ENCODE measurements at regions not wholly inside any gene's neighbourhood (a gene's known extent, or its start where the extent isn't known, plus 50 kb on each side); places are given as distances from the start of the nearest gene placed in this dataset.

GRCh38 chr11:27248576-27249509 lies 114.2 kb downstream of the CCDC34 start:
- H3K27ac Mint-ChIP-seq = no peak overlapping the region
- no peaks in the 10 kb centered on the region for H3K36me3 Mint-ChIP-seq
- H3K9me3 Mint-ChIP-seq = no peaks in the 10 kb centered on the region
- ATAC-seq = no peak
- DNase-seq (ENCODE audit: low spot score in 2 of 2) = no peak

GRCh38 chr11:27247660-27248059 lies 115.4 kb downstream of the CCDC34 start:
- DNase-seq (ENCODE audit: low spot score in 2 of 2) (no peak), ATAC-seq (no peak)
- Mint-ChIP-seq H3K27ac (no peak overlapping the region), H3K9me3 (no peaks in the 10 kb centered on the region), H3K36me3 (no peaks in the 10 kb centered on the region)

- ATAC-seq (no peak), DNase-seq (ENCODE audit: low spot score in 2 of 2) (no peak)
- H3K27ac Mint-ChIP-seq = no peak overlapping the region
- no peaks in the 10 kb centered on the region for H3K9me3 Mint-ChIP-seq
- H3K36me3 Mint-ChIP-seq = no peaks in the 10 kb centered on the region
Measured at GRCh38 chr11:27246925-27247324, 116.1 kb downstream of the CCDC34 start.

GRCh38 chr11:27244900-27245299 lies 118.1 kb downstream of the CCDC34 start:
- H3K9me3 Mint-ChIP-seq = no peaks in the 10 kb centered on the region
- DNase-seq (ENCODE audit: low spot score in 2 of 2) (no peak), ATAC-seq (no peak)
- no peaks in the 10 kb centered on the region for H3K36me3 Mint-ChIP-seq
- no peak overlapping the region for H3K27ac Mint-ChIP-seq

GRCh38 chr11:27242591-27242990 lies 120.4 kb downstream of the CCDC34 start:
- no peak overlapping the region for H3K27ac Mint-ChIP-seq
- H3K9me3 Mint-ChIP-seq = no peaks in the 10 kb centered on the region
- ATAC-seq = no peak
- DNase-seq (ENCODE audit: low spot score in 2 of 2) = no peak
- no peaks in the 10 kb centered on the region for H3K36me3 Mint-ChIP-seq

GRCh38 chr11:27241311-27242122 lies 121.5 kb downstream of the CCDC34 start:
- H3K9me3 Mint-ChIP-seq = no peaks in the 10 kb centered on the region
- ATAC-seq = no peak

GRCh38 chr11:27239305-27239942 lies 123.6 kb downstream of the CCDC34 start:
- Mint-ChIP-seq H3K9me3 (no peaks in the 10 kb centered on the region), H3K27ac (no peak overlapping the region), H3K36me3 (no peaks in the 10 kb centered on the region)
- DNase-seq (ENCODE audit: low spot score in 2 of 2) (no peak), ATAC-seq (no peak)

More at GRCh38 chr11:27241311-27242122, 121.5 kb downstream of the CCDC34 start:
- DNase-seq (ENCODE audit: low spot score in 2 of 2) = no peak
- Mint-ChIP-seq H3K36me3 (no peaks in the 10 kb centered on the region), H3K27ac (no peak overlapping the region)

GRCh38 chr11:27238811-27239210 lies 124.2 kb downstream of the CCDC34 start:
- no peaks in the 10 kb centered on the region for H3K9me3 Mint-ChIP-seq
- H3K27ac Mint-ChIP-seq = no peak overlapping the region
- H3K36me3 Mint-ChIP-seq = no peaks in the 10 kb centered on the region
- DNase-seq (ENCODE audit: low spot score in 2 of 2) (no peak), ATAC-seq (no peak)

GRCh38 chr11:27237643-27238042 lies 125.4 kb downstream of the CCDC34 start:
- H3K36me3 Mint-ChIP-seq = no peaks in the 10 kb centered on the region
- H3K9me3 Mint-ChIP-seq = no peaks in the 10 kb centered on the region
- DNase-seq (ENCODE audit: low spot score in 2 of 2) (no peak), ATAC-seq (no peak)
- no peak overlapping the region for H3K27ac Mint-ChIP-seq

GRCh38 chr11:27234961-27235360 lies 128.1 kb downstream of the CCDC34 start:
- H3K36me3 Mint-ChIP-seq = no peaks in the 10 kb centered on the region
- H3K9me3 Mint-ChIP-seq = no peaks in the 10 kb centered on the region
- DNase-seq (ENCODE audit: low spot score in 2 of 2) (no peak), ATAC-seq (no peak)
- no peak overlapping the region for H3K27ac Mint-ChIP-seq

- no peak overlapping the region for H3K27ac Mint-ChIP-seq
Measured at GRCh38 chr11:27234043-27234668, 128.9 kb downstream of the CCDC34 start.

GRCh38 chr11:27233654-27234042 lies 129.4 kb downstream of the CCDC34 start:
- Mint-ChIP-seq H3K9me3 (no peaks in the 10 kb centered on the region), H3K36me3 (no peaks in the 10 kb centered on the region), H3K27ac (no peak overlapping the region)
- ATAC-seq = no peak
- DNase-seq (ENCODE audit: low spot score in 2 of 2) = no peak

More at GRCh38 chr11:27234043-27234668, 128.9 kb downstream of the CCDC34 start:
- no peaks in the 10 kb centered on the region for H3K9me3 Mint-ChIP-seq
- no peak for ATAC-seq
- DNase-seq (ENCODE audit: low spot score in 2 of 2) = no peak
- H3K36me3 Mint-ChIP-seq = no peaks in the 10 kb centered on the region

- Mint-ChIP-seq H3K9me3 (no peaks in the 10 kb centered on the region), H3K36me3 (no peaks in the 10 kb centered on the region), H3K27ac (no peak overlapping the region)
- DNase-seq (ENCODE audit: low spot score in 2 of 2) = no peak
- no peak for ATAC-seq
Measured at GRCh38 chr11:27231530-27231929, 131.5 kb downstream of the CCDC34 start.

- ATAC-seq (no peak), DNase-seq (ENCODE audit: low spot score in 2 of 2) (no peak)
- Mint-ChIP-seq H3K36me3 (no peaks in the 10 kb centered on the region), H3K9me3 (no peaks in the 10 kb centered on the region), H3K27ac (no peak overlapping the region)
Measured at GRCh38 chr11:27230192-27230572, 132.8 kb downstream of the CCDC34 start.

- no peak overlapping the region for H3K27ac Mint-ChIP-seq
- DNase-seq (ENCODE audit: low spot score in 2 of 2) (no peak), ATAC-seq (no peak)
- H3K36me3 Mint-ChIP-seq = no peaks in the 10 kb centered on the region
- no peaks in the 10 kb centered on the region for H3K9me3 Mint-ChIP-seq
Measured at GRCh38 chr11:27229511-27230191, 133.4 kb downstream of the CCDC34 start.

- ATAC-seq (no peak), DNase-seq (ENCODE audit: low spot score in 2 of 2) (no peak)
- Mint-ChIP-seq H3K27ac (no peak overlapping the region), H3K9me3 (no peaks in the 10 kb centered on the region), H3K36me3 (no peaks in the 10 kb centered on the region)
Measured at GRCh38 chr11:27228906-27229290, 134.1 kb downstream of the CCDC34 start.
